ENCODE measurements at regions not wholly inside any gene's neighbourhood (a gene's known extent, or its start where the extent isn't known, plus 50 kb on each side); places are given as distances from the start of the nearest gene placed in this dataset.

DNA sequence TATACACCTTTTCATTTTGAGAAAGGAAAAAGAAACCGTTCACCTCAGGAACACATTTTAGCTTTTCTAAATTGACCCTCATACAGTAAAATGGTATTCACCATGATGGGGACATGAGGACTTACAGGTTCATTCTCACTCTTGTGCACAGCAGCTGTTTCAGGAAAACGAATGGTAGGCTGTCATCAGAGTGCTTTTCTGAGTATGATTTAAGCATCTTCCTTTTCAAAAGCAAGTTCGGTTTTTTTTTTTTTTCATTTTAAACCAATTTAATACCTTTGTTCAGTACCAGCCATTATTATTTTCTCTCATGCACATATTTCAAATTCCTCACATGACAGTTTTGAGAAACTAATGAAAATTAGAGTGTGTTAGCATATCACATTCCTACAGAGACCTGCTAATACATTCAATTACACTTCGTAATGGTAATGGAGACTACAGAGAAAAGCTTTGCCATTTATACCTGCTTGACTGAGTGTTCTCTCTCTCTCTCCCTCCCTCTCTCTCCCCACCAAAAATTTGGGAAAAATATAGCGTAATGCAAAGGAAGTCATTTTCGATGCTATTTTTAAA lies 129.2 kb downstream of the SAMD5 start:
- H3K4me3 ChIP-seq (ENCODE audit: low read depth, low read length): no peak overlapping the region
- no peak for DNase-seq (ENCODE audit: low read depth)
- TF ChIP-seq POLR2A (IDR thresholded peaks at IDR 0.05; ENCODE audit: extremely low read depth, insufficient read length) (no peak), MYC (IDR thresholded peaks at IDR 0.05; ENCODE audit: low read depth, low read length) (no peak)
- TF ChIP-seq, protein P1, sequence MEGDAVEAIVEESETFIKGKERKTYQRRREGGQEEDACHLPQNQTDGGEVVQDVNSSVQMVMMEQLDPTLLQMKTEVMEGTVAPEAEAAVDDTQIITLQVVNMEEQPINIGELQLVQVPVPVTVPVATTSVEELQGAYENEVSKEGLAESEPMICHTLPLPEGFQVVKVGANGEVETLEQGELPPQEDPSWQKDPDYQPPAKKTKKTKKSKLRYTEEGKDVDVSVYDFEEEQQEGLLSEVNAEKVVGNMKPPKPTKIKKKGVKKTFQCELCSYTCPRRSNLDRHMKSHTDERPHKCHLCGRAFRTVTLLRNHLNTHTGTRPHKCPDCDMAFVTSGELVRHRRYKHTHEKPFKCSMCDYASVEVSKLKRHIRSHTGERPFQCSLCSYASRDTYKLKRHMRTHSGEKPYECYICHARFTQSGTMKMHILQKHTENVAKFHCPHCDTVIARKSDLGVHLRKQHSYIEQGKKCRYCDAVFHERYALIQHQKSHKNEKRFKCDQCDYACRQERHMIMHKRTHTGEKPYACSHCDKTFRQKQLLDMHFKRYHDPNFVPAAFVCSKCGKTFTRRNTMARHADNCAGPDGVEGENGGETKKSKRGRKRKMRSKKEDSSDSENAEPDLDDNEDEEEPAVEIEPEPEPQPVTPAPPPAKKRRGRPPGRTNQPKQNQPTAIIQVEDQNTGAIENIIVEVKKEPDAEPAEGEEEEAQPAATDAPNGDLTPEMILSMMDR (IDR thresholded peaks at IDR 0.05; ENCODE audit: low read depth, low read length): no peak
- TF ChIP-seq, protein P2, sequence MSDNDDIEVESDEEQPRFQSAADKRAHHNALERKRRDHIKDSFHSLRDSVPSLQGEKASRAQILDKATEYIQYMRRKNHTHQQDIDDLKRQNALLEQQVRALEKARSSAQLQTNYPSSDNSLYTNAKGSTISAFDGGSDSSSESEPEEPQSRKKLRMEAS (IDR thresholded peaks at IDR 0.05; ENCODE audit: low read depth, low read length): no peak

DNA sequence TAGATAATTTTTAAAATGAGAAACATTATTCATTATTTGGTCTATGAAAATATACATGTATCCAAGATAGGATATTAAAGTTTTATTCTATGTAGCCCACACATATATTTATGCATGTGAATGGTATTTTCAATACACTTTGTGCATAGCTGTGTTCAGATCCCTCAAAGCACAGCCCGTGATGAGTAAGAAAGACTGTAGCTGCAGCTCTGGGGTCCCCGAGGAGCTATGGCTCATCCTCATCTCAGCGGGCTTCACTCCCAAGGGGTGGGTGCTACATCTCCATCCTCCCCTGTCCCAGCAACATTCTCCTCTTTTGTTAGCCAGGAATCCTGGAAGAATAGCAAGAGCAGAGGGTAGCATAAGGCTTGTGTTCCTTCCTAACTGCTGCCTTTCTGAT lies 130.8 kb downstream of the SAMD5 start:
- H3K4me3 ChIP-seq (ENCODE audit: low read depth, low read length): no peak overlapping the region
- TF ChIP-seq, protein P1 (IDR thresholded peaks at IDR 0.05; ENCODE audit: low read depth, low read length): no peak
- TF ChIP-seq, protein P2 (IDR thresholded peaks at IDR 0.05; ENCODE audit: low read depth, low read length): no peak
- no peak for TF ChIP-seq MYC (IDR thresholded peaks at IDR 0.05; ENCODE audit: low read depth, low read length)
- TF ChIP-seq POLR2A (IDR thresholded peaks at IDR 0.05; ENCODE audit: extremely low read depth, insufficient read length): no peak
- DNase-seq (ENCODE audit: low read depth): no peak

DNA sequence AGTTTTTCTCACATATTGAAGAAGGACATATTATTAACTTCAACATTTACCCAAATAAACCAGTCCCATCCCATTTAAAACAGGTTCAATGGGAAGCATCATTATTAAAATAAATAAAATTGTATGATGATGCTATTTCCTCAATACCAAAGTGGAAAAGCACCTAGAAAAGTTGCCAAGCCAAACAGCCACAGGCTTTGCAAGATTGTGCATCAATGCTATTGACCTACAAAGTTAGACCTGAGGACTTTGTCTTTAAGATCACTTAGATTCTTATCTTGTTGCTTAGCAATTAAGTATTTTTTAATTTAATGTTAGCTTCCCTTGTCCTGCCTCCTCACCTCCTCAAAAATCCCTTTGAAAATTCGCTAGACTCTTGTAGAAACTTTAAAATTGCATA lies 132.1 kb downstream of the SAMD5 start:
- H3K4me3 ChIP-seq (ENCODE audit: low read depth, low read length): no peak overlapping the region
- TF ChIP-seq MYC (IDR thresholded peaks at IDR 0.05; ENCODE audit: low read depth, low read length): no peak
- TF ChIP-seq, protein P2 (IDR thresholded peaks at IDR 0.05; ENCODE audit: low read depth, low read length): no peak
- TF ChIP-seq POLR2A (IDR thresholded peaks at IDR 0.05; ENCODE audit: extremely low read depth, insufficient read length): no peak
- TF ChIP-seq, protein P1 (IDR thresholded peaks at IDR 0.05; ENCODE audit: low read depth, low read length): no peak
- DNase-seq (ENCODE audit: low read depth): no peak

DNA sequence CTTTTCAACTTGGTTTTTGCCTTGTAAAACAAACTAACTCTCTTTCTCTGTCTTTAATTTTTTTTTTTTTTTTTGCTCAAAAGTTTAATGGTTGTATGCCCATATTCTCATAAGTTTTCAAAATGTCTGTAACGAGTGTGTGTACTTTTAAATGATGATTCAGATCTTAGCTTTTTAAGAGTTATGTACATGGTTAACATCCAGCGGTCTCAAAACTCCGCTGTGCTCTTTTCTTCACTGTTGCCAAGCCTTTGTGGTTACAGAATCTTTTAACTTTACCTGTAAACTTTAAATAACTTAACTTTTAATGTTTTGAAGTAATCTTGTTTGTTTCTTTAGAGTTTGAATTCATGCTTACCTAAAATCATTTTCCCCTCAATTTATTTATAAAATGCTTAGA lies 133.0 kb downstream of the SAMD5 start:
- TF ChIP-seq MYC (IDR thresholded peaks at IDR 0.05; ENCODE audit: low read depth, low read length): no peak
- no peak for TF ChIP-seq POLR2A (IDR thresholded peaks at IDR 0.05; ENCODE audit: extremely low read depth, insufficient read length)
- TF ChIP-seq, protein P1 (IDR thresholded peaks at IDR 0.05; ENCODE audit: low read depth, low read length): no peak
- TF ChIP-seq, protein P2 (IDR thresholded peaks at IDR 0.05; ENCODE audit: low read depth, low read length): no peak
- no peak for DNase-seq (ENCODE audit: low read depth)
- H3K4me3 ChIP-seq (ENCODE audit: low read depth, low read length): no peak overlapping the region

DNA sequence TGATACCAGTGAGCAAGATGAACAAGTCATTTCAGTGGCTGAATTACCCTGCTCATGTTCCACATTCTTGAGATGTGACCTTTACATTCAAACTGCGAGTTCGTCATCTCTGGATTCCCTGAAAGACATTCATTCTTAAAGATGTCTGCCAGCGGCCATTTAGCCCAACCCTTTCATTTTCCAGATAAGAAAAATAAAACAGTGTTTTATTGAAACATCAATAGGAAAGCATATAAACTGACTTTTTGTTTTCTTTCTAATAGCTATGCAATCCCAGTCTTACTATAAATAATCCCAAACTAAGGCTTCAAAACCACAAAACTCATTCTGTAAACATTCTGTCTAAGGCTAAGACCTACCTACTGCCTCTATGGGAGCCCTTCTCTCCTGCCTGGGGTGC lies 134.0 kb downstream of the SAMD5 start:
- H3K4me3 ChIP-seq (ENCODE audit: low read depth, low read length): no peak overlapping the region
- TF ChIP-seq, protein P2 (IDR thresholded peaks at IDR 0.05; ENCODE audit: low read depth, low read length): no peak
- TF ChIP-seq, protein P1 (IDR thresholded peaks at IDR 0.05; ENCODE audit: low read depth, low read length): no peak
- TF ChIP-seq POLR2A (IDR thresholded peaks at IDR 0.05; ENCODE audit: extremely low read depth, insufficient read length): no peak
- no peak for DNase-seq (ENCODE audit: low read depth)
